Loucy (cell line): ENCODE measurements at regions not wholly inside any gene's neighbourhood (a gene's known extent, or its start where the extent isn't known, plus 50 kb on each side); places are given as distances from the start of the nearest gene placed in this dataset.

Experiments
- H2AFZ ChIP-seq: fragments of 200-600 bp; sonication (generic); 2 replicates; pipeline ENCODE4 v1.6.0; 2016; ENCODE audit warnings: antibody characterized with exemption, mild to moderate bottlenecking, low read length, moderate library complexity
- H3F3A ChIP-seq: fragments of 200-600 bp; 2 replicates; pipeline ENCODE4 v1.6.0; 2016; ENCODE audit warnings: antibody characterized with exemption, low read depth, mild to moderate bottlenecking
- H3K27me3 ChIP-seq: fragments of 200-600 bp; sonication (generic); 2 replicates; pipeline ENCODE4 v1.6.1; 2014; ENCODE audit warnings: low read length, mild to moderate bottlenecking; ENCODE audit not compliant: insufficient read depth, poor library complexity, severe bottlenecking
- H3K36me3 ChIP-seq: fragments of 200-600 bp; sonication (generic); 2 replicates; pipeline ENCODE4 v1.6.1; 2016; ENCODE audit warnings: low read length; ENCODE audit not compliant: insufficient read depth
- H3K4me1 ChIP-seq: fragments of 200-600 bp; sonication (generic); 2 replicates; pipeline ENCODE4 v1.5.1; 2014; ENCODE audit warnings: low read length, mild to moderate bottlenecking; ENCODE audit not compliant: insufficient read depth, poor library complexity, severe bottlenecking
- H3K4me2 ChIP-seq: fragments of 200-600 bp; sonication (generic); 2 replicates; pipeline ENCODE4 v1.6.0; 2014; ENCODE audit warnings: antibody characterized with exemption, low read length, low read depth, mild to moderate bottlenecking; ENCODE audit not compliant: poor library complexity, severe bottlenecking
- H3K4me3 ChIP-seq: fragments of 200-600 bp; sonication (generic); 2 replicates; pipeline ENCODE4 v1.5.1; 2014; ENCODE audit warnings: low read length, mild to moderate bottlenecking, mixed read lengths; ENCODE audit not compliant: poor library complexity, severe bottlenecking
- H3K79me2 ChIP-seq: fragments of 200-600 bp; sonication (generic); 2 replicates; pipeline ENCODE4 v1.6.1; 2014; ENCODE audit warnings: low read length; ENCODE audit not compliant: insufficient read depth
- H3K9ac ChIP-seq: fragments of 200-600 bp; sonication (generic); 2 replicates; pipeline ENCODE4 v1.6.0; 2014; ENCODE audit warnings: mild to moderate bottlenecking, low read depth, low read length, moderate library complexity; ENCODE audit not compliant: poor library complexity, severe bottlenecking
- H3K9me2 ChIP-seq: fragments of 200-600 bp; sonication (generic); replicated peaks from 2 replicates; pipeline ENCODE4 v1.6.1; 2016; ENCODE audit warnings: low read depth, low read length, mixed read lengths
- H3K9me3 ChIP-seq: fragments of 200-600 bp; sonication (generic); 2 replicates; pipeline ENCODE4 v1.6.1; 2014; ENCODE audit warnings: mild to moderate bottlenecking, antibody characterized with exemption, low read length, low read depth; ENCODE audit not compliant: insufficient read depth
- H4K20me1 ChIP-seq: fragments of 200-600 bp; sonication (generic); 2 replicates; pipeline ENCODE4 v1.6.0; 2014; ENCODE audit warnings: antibody characterized with exemption, low read length, mild to moderate bottlenecking; ENCODE audit not compliant: insufficient read depth, poor library complexity, severe bottlenecking
- EZH2phosphoT487 ChIP-seq: fragments of 200-600 bp; IDR thresholded peaks from 2 replicates; pipeline ENCODE4 v1.6.1; 2018; ENCODE audit warnings: antibody characterized with exemption, mild to moderate bottlenecking, moderate library complexity, borderline replicate concordance
- TF ChIP-seq, protein P1 (sequence below): fragments of 200-600 bp; sonication (generic); conservative IDR thresholded peaks from 2 replicates; pipeline ENCODE4 v1.5.1; 2014; ENCODE audit warnings: mild to moderate bottlenecking, antibody characterized with exemption, low read length

- H3K9me3 ChIP-seq, result no peaks in the 10 kb centered on the region
- no peaks in the 10 kb centered on the region for H3K79me2 ChIP-seq
- H3K36me3 ChIP-seq, result no peaks in the 10 kb centered on the region
- no peak overlapping the region for H3K9ac ChIP-seq
- H2AFZ ChIP-seq, result no peak overlapping the region
- TF ChIP-seq, protein P1, sequence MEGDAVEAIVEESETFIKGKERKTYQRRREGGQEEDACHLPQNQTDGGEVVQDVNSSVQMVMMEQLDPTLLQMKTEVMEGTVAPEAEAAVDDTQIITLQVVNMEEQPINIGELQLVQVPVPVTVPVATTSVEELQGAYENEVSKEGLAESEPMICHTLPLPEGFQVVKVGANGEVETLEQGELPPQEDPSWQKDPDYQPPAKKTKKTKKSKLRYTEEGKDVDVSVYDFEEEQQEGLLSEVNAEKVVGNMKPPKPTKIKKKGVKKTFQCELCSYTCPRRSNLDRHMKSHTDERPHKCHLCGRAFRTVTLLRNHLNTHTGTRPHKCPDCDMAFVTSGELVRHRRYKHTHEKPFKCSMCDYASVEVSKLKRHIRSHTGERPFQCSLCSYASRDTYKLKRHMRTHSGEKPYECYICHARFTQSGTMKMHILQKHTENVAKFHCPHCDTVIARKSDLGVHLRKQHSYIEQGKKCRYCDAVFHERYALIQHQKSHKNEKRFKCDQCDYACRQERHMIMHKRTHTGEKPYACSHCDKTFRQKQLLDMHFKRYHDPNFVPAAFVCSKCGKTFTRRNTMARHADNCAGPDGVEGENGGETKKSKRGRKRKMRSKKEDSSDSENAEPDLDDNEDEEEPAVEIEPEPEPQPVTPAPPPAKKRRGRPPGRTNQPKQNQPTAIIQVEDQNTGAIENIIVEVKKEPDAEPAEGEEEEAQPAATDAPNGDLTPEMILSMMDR, result no peak
- TF ChIP-seq EZH2phosphoT487, result no peak
- H3F3A ChIP-seq, result no peaks in the 10 kb centered on the region
- no peaks in the 10 kb centered on the region for H3K9me2 ChIP-seq
- no peaks in the 10 kb centered on the region for H3K27me3 ChIP-seq
- no peaks in the 10 kb centered on the region for H4K20me1 ChIP-seq
- no peaks in the 10 kb centered on the region for H3K4me1 ChIP-seq
- no peak overlapping the region for H3K4me2 ChIP-seq
- no peak overlapping the region for H3K4me3 ChIP-seq
These were observed 427.2 kb downstream of the USP25 start for GRCh38 chr21:16156841-16157489.

DNA sequence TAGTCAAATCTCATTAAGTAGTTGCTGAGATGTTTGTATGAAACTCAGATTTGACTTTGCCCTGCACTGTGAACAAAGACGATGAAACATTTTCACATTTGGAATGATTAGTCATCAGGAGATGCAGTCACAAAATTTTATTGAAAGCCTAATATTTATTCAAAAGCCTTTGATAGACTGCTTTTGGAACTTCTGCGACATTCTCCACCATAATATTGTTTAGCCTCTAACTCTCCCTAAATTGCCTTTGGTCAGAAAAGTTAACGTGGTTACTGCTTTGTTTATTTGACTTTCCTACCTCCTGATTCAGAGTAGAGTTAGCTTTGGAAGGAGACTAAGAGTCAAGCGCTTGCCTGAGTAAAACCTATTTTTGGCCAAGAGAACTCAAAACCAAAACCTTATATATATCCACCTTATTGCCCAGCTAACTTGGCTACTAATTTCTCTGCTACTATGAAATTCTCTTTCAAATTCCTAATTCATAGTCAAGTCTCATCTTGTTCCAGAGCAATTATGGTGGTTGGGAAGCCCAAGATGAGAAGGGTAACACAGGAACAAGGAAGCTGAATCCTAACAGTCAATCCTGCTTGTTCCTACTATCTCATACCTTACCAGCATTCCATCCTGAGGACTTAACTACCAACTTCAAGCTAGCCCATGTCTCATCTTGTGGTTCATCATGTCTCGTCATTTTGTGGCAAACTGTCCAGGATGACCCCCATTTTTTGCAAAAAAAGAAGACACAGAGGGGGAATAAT lies 429.6 kb downstream of the USP25 start:
- no peaks in the 10 kb centered on the region for H4K20me1 ChIP-seq
- no peak overlapping the region for H3K4me2 ChIP-seq
- no peaks in the 10 kb centered on the region for H3K9me2 ChIP-seq
- TF ChIP-seq, protein P1, result no peak
- TF ChIP-seq EZH2phosphoT487, result no peak
- H3K9ac ChIP-seq, result no peak overlapping the region
- no peaks in the 10 kb centered on the region for H3K36me3 ChIP-seq
- H3K79me2 ChIP-seq, result no peaks in the 10 kb centered on the region
- no peaks in the 10 kb centered on the region for H3K4me1 ChIP-seq
- H3K9me3 ChIP-seq, result no peaks in the 10 kb centered on the region
- no peaks in the 10 kb centered on the region for H3F3A ChIP-seq
- no peak overlapping the region for H3K4me3 ChIP-seq
- H3K27me3 ChIP-seq, result no peaks in the 10 kb centered on the region
- H2AFZ ChIP-seq, result no peak overlapping the region

DNA sequence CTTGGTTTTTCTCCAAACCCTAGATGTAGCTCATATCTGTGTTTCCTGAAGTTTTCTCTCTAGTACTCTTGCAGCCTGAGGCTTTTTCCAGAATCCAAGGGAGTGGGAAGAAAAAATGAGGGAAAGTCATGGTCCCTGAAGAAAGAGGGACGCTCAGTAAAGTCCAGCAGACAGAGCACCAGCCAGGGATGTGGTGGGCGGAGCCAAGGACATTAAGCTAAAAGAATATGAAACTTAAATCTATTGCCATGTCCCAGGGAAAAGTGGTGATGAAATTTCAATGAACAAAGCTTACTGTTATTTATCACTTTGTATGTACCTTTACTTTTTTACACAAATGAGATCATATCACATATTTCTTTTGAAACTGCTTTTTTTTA lies 430.2 kb downstream of the USP25 start:
- no peaks in the 10 kb centered on the region for H3K9me2 ChIP-seq
- H3K9me3 ChIP-seq, result no peaks in the 10 kb centered on the region
- no peaks in the 10 kb centered on the region for H3K36me3 ChIP-seq
- no peaks in the 10 kb centered on the region for H3F3A ChIP-seq
- TF ChIP-seq, protein P1, result no peak
- TF ChIP-seq EZH2phosphoT487, result no peak
- no peak overlapping the region for H3K4me2 ChIP-seq
- H2AFZ ChIP-seq, result no peak overlapping the region
- H3K27me3 ChIP-seq, result no peaks in the 10 kb centered on the region
- no peak overlapping the region for H3K4me3 ChIP-seq
- no peaks in the 10 kb centered on the region for H3K4me1 ChIP-seq
- no peak overlapping the region for H3K9ac ChIP-seq
- H3K79me2 ChIP-seq, result no peaks in the 10 kb centered on the region
- H4K20me1 ChIP-seq, result no peaks in the 10 kb centered on the region
